Osteocyte (in vitro differentiated cells): ENCODE measurements at regions not wholly inside any gene's neighbourhood (a gene's known extent, or its start where the extent isn't known, plus 50 kb on each side); places are given as distances from the start of the nearest gene placed in this dataset.

Experiments
- DNase-seq: peaks from one replicate; pipeline ENCODE4 v3.0.0; 2021; ENCODE audit warnings: mixed read lengths; ENCODE audit not compliant: unreplicated experiment; ENCODE audit errors: extremely low spot score
- H3K27ac Mint-ChIP-seq: one replicate; pipeline ENCODE4 v1.8.0; 2021; ENCODE audit warnings: mild to moderate bottlenecking, mixed read lengths; ENCODE audit not compliant: unreplicated experiment
- H3K27me3 Mint-ChIP-seq: one replicate; pipeline ENCODE4 v1.8.0; 2021; ENCODE audit warnings: mixed read lengths; ENCODE audit not compliant: unreplicated experiment
- H3K36me3 Mint-ChIP-seq: one replicate; pipeline ENCODE4 v1.8.0; 2021; ENCODE audit warnings: mixed read lengths; ENCODE audit not compliant: unreplicated experiment
- H3K4me1 Mint-ChIP-seq: one replicate; pipeline ENCODE4 v1.8.0; 2021; ENCODE audit warnings: mixed read lengths; ENCODE audit not compliant: unreplicated experiment
- H3K4me3 Mint-ChIP-seq: one replicate; pipeline ENCODE4 v1.8.0; 2021; ENCODE audit warnings: mild to moderate bottlenecking, moderate library complexity, mixed read lengths; ENCODE audit not compliant: unreplicated experiment
- H3K9me3 Mint-ChIP-seq: one replicate; pipeline ENCODE4 v1.8.0; 2021; ENCODE audit warnings: mixed read lengths; ENCODE audit not compliant: unreplicated experiment
- TF ChIP-seq, protein P1 (sequence below): fragments of 200-600 bp; sonication (generic); IDR thresholded peaks from 2 replicates; pipeline ENCODE4 v1.5.0; 2021; ENCODE audit warnings: antibody characterized with exemption, mild to moderate bottlenecking, moderate library complexity

GRCh38 chr6:47091886-47092668, 49.9 kb upstream of the ADGRF1 start:
- DNase-seq: no peak
- H3K4me3 Mint-ChIP-seq: no peak overlapping the region

More at GRCh38 chr6:47091886-47092668, 49.9 kb upstream of the ADGRF1 start:
- Mint-ChIP-seq H3K4me1 (peaks cover 6% of the 10 kb centered on the region), H3K36me3 (no peaks in the 10 kb centered on the region), H3K27me3 (peaks cover 18% of the 10 kb centered on the region), H3K9me3 (no peaks in the 10 kb centered on the region), H3K27ac (no peak overlapping the region)
- TF ChIP-seq, protein P1, sequence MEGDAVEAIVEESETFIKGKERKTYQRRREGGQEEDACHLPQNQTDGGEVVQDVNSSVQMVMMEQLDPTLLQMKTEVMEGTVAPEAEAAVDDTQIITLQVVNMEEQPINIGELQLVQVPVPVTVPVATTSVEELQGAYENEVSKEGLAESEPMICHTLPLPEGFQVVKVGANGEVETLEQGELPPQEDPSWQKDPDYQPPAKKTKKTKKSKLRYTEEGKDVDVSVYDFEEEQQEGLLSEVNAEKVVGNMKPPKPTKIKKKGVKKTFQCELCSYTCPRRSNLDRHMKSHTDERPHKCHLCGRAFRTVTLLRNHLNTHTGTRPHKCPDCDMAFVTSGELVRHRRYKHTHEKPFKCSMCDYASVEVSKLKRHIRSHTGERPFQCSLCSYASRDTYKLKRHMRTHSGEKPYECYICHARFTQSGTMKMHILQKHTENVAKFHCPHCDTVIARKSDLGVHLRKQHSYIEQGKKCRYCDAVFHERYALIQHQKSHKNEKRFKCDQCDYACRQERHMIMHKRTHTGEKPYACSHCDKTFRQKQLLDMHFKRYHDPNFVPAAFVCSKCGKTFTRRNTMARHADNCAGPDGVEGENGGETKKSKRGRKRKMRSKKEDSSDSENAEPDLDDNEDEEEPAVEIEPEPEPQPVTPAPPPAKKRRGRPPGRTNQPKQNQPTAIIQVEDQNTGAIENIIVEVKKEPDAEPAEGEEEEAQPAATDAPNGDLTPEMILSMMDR: no peak
